Right atrium auricular region (tissue), 2 donors: ENCODE measurements at regions not wholly inside any gene's neighbourhood (a gene's known extent, or its start where the extent isn't known, plus 50 kb on each side); places are given as distances from the start of the nearest gene placed in this dataset.

ENCODE experiments used
- DNase-seq: peaks from one replicate; pipeline ENCODE4 v3.0.0-alpha.2; 2019; ENCODE audit warnings: low spot score
- H3K27ac ChIP-seq, 2 donors: fragments of 200-600 bp; sonication (generic); 1 replicate in 1 of 2; 2 replicates in 1 of 2; pipeline ENCODE4 v1.5.1; 2016 to 2019
- H3K27me3 ChIP-seq, 2 donors: fragments of 200-600 bp; sonication (generic); one replicate each; pipeline versions ENCODE4 v1.5.1 to v1.6.0; 2017 to 2019
- H3K36me3 ChIP-seq: fragments of 200-600 bp; sonication (generic); one replicate; pipeline ENCODE4 v1.5.1; 2016
- H3K4me1 ChIP-seq, 2 donors: fragments of 200-600 bp; sonication (generic); one replicate each; pipeline versions ENCODE4 v1.5.1 to v1.6.0; 2017 to 2019
- H3K4me3 ChIP-seq, 2 donors: fragments of 200-600 bp; sonication (generic); 1 replicate in 1 of 2; 2 replicates in 1 of 2; pipeline ENCODE4 v1.5.1; 2017 to 2019; ENCODE audit warnings: mild to moderate bottlenecking in 1 of 2, moderate library complexity in 1 of 2
- H3K9me3 ChIP-seq, 2 donors: fragments of 200-600 bp; sonication (generic); one replicate each; pipeline ENCODE4 v1.5.1; 2019
- CTCF ChIP-seq, 2 donors: fragments of 200-600 bp; sonication (generic); IDR thresholded peaks; one replicate each; pipeline ENCODE4 v1.5.1; 2019; ENCODE audit warnings: antibody characterized with exemption in 2 of 2

GRCh38 chr10:118904286-118904685, 125.2 kb upstream of the NANOS1 start:
- no peak for TF ChIP-seq CTCF (IDR thresholded peaks at IDR 0.05)
- Histone ChIP-seq H3K4me3 (no peak overlapping the region), H3K4me1 (no peaks in the 10 kb centered on the region), H3K27me3 (no peaks in the 10 kb centered on the region), H3K9me3 (no peaks in the 10 kb centered on the region), H3K27ac (no peak overlapping the region), H3K36me3 (no peaks in the 10 kb centered on the region)
- DNase-seq, result no peak

- DNase-seq, result no peak
- Histone ChIP-seq H3K27ac (no peak overlapping the region), H3K36me3 (no peaks in the 10 kb centered on the region), H3K4me1 (peaks cover 0 to 7% of the 10 kb centered on the region in 2 donors), H3K27me3 (no peaks in the 10 kb centered on the region), H3K4me3 (no peak overlapping the region), H3K9me3 (no peaks in the 10 kb centered on the region)
- TF ChIP-seq CTCF (IDR thresholded peaks at IDR 0.05), result no peak
Measured at GRCh38 chr10:118907051-118907450, 122.5 kb upstream of the NANOS1 start.

- Histone ChIP-seq H3K36me3 (no peaks in the 10 kb centered on the region), H3K4me1 (peaks cover 0 to 12% of the 10 kb centered on the region in 2 donors), H3K27ac (no peak overlapping the region), H3K9me3 (no peaks in the 10 kb centered on the region), H3K27me3 (no peaks in the 10 kb centered on the region), H3K4me3 (no peak overlapping the region)
- no peak for DNase-seq
- TF ChIP-seq CTCF (IDR thresholded peaks at IDR 0.05), result no peak
Measured at GRCh38 chr10:118908557-118909256, 120.8 kb upstream of the NANOS1 start.

GRCh38 chr10:118910702-118911101, 118.8 kb upstream of the NANOS1 start:
- Histone ChIP-seq H3K9me3 (no peaks in the 10 kb centered on the region), H3K4me1 (peaks cover 0 to 20% of the 10 kb centered on the region in 2 donors), H3K4me3 (no peak overlapping the region), H3K36me3 (no peaks in the 10 kb centered on the region), H3K27me3 (no peaks in the 10 kb centered on the region), H3K27ac (no peak overlapping the region)
- DNase-seq, result no peak
- TF ChIP-seq CTCF (IDR thresholded peaks at IDR 0.05), result no peak

- H3K36me3 ChIP-seq, result no peaks in the 10 kb centered on the region
- no peaks in the 10 kb centered on the region for H3K27me3 ChIP-seq
- no peak overlapping the region for H3K4me3 ChIP-seq
- peak overlapping the region in 1 of 2 donors; percentile 31 for H3K27ac ChIP-seq
- peaks cover 0 to 20% of the 10 kb centered on the region in 2 donors for H3K4me1 ChIP-seq
- H3K9me3 ChIP-seq, result no peaks in the 10 kb centered on the region
- no peak for TF ChIP-seq CTCF (IDR thresholded peaks at IDR 0.05)
- no peak for DNase-seq
Measured at GRCh38 chr10:118911363-118911762, 118.2 kb upstream of the NANOS1 start.
